ENCODE measurements at regions not wholly inside any gene's neighbourhood (a gene's known extent, or its start where the extent isn't known, plus 50 kb on each side); places are given as distances from the start of the nearest gene placed in this dataset.
"Not testable (repeated sequence)": the region's sequence is repeated elsewhere in the genome, so short reads cannot be mapped to it uniquely, and the experiment has no call there.

- no peak for DNase-seq
These were observed 211.0 kb downstream of the CYRIA start for GRCh38 chr2:16454621-16455020.

- DNase-seq = no peak
These were observed 213.5 kb downstream of the CYRIA start for GRCh38 chr2:16452123-16452522.

GRCh38 chr2:16446706-16447105 lies 218.9 kb downstream of the CYRIA start:
- no peak for DNase-seq

GRCh38 chr2:16442971-16443370 lies 222.7 kb downstream of the CYRIA start:
- no peak for DNase-seq

GRCh38 chr2:16441431-16441830 lies 224.2 kb downstream of the CYRIA start:
- no peak for DNase-seq

GRCh38 chr2:16440898-16441297 lies 224.7 kb downstream of the CYRIA start:
- DNase-seq = no peak

GRCh38 chr2:16438613-16439321 lies 226.9 kb downstream of the CYRIA start:
- DNase-seq = no peak

- no peak for DNase-seq
These were observed 228.4 kb downstream of the CYRIA start for GRCh38 chr2:16437189-16437588.

GRCh38 chr2:16434393-16434792 lies 231.2 kb downstream of the CYRIA start:
- no peak for DNase-seq

GRCh38 chr2:16430846-16431245 lies 234.8 kb downstream of the CYRIA start:
- DNase-seq = no peak

GRCh38 chr2:16429431-16430145 lies 236.0 kb downstream of the CYRIA start:
- DNase-seq = no peak

- no peak for DNase-seq
These were observed 236.6 kb downstream of the CYRIA start for GRCh38 chr2:16429002-16429401.

- DNase-seq = no peak
These were observed 239.9 kb downstream of the CYRIA start for GRCh38 chr2:16425462-16426336.

GRCh38 chr2:16420421-16420820 lies 245.2 kb downstream of the CYRIA start:
- DNase-seq = no peak

GRCh38 chr2:16417726-16418125 lies 247.9 kb downstream of the CYRIA start:
- no peak for DNase-seq

- DNase-seq = no peak
These were observed 249.0 kb downstream of the CYRIA start for GRCh38 chr2:16416651-16417050.

GRCh38 chr2:16415861-16416260 lies 249.8 kb downstream of the CYRIA start:
- DNase-seq = not testable (repeated sequence)

GRCh38 chr2:16413947-16414346 lies 251.7 kb downstream of the CYRIA start:
- DNase-seq = no peak

GRCh38 chr2:16413285-16413684 lies 252.3 kb downstream of the CYRIA start:
- no peak for DNase-seq

- DNase-seq = no peak
These were observed 253.2 kb downstream of the CYRIA start for GRCh38 chr2:16412321-16413030.

- no peak for DNase-seq
These were observed 253.8 kb downstream of the CYRIA start for GRCh38 chr2:16411788-16412187.

- DNase-seq = no peak
These were observed 255.8 kb downstream of the CYRIA start for GRCh38 chr2:16409849-16410248.

- no peak for DNase-seq
These were observed 256.6 kb downstream of the CYRIA start for GRCh38 chr2:16409006-16409390.
